ENCODE measurements at regions not wholly inside any gene's neighbourhood (a gene's known extent, or its start where the extent isn't known, plus 50 kb on each side); places are given as distances from the start of the nearest gene placed in this dataset.

- DNase-seq, result no peak
Measured at GRCh38 chr9:109830545-109830944, 50.5 kb downstream of the PALM2AKAP2 start.

- no peak for DNase-seq
Measured at GRCh38 chr9:109831998-109832658, 52.1 kb downstream of the PALM2AKAP2 start.

- no peak for DNase-seq
Measured at GRCh38 chr9:109834855-109835254, 54.9 kb downstream of the PALM2AKAP2 start.

GRCh38 chr9:109843641-109844040 is 63.6 kb downstream of the PALM2AKAP2 start:
- DNase-seq, result no peak

- no peak for DNase-seq
Measured at GRCh38 chr9:109845226-109845625, 65.2 kb downstream of the PALM2AKAP2 start.

GRCh38 chr9:109846776-109847175 is 66.8 kb downstream of the PALM2AKAP2 start:
- DNase-seq, result no peak

GRCh38 chr9:109852556-109852955 is 72.6 kb downstream of the PALM2AKAP2 start:
- DNase-seq, result no peak

- no peak for DNase-seq
Measured at GRCh38 chr9:109855540-109855939, 75.5 kb downstream of the PALM2AKAP2 start.

- no peak for DNase-seq
Measured at GRCh38 chr9:109856785-109857184, 76.8 kb downstream of the PALM2AKAP2 start.

GRCh38 chr9:109857336-109857735 is 77.3 kb downstream of the PALM2AKAP2 start:
- no peak for DNase-seq

- DNase-seq, result no peak
Measured at GRCh38 chr9:109859447-109859846, 79.4 kb downstream of the PALM2AKAP2 start.

GRCh38 chr9:109860521-109860920 is 80.5 kb downstream of the PALM2AKAP2 start:
- DNase-seq, result no peak

GRCh38 chr9:109861499-109861898 is 81.5 kb downstream of the PALM2AKAP2 start:
- DNase-seq, result no peak

GRCh38 chr9:109861918-109862317 is 81.9 kb downstream of the PALM2AKAP2 start:
- DNase-seq, result no peak

GRCh38 chr9:109862452-109862851 is 82.5 kb downstream of the PALM2AKAP2 start:
- no peak for DNase-seq

GRCh38 chr9:109863961-109864360 is 84.0 kb downstream of the PALM2AKAP2 start:
- DNase-seq, result no peak

GRCh38 chr9:109865521-109865920 is 85.5 kb downstream of the PALM2AKAP2 start:
- DNase-seq, result no peak

- DNase-seq, result no peak
Measured at GRCh38 chr9:109868207-109868606, 88.2 kb downstream of the PALM2AKAP2 start.

- no peak for DNase-seq
Measured at GRCh38 chr9:109868722-109869121, 88.7 kb downstream of the PALM2AKAP2 start.

GRCh38 chr9:109870365-109870764 is 90.4 kb downstream of the PALM2AKAP2 start:
- DNase-seq, result no peak

GRCh38 chr9:109872901-109873300 is 92.9 kb downstream of the PALM2AKAP2 start:
- no peak for DNase-seq

GRCh38 chr9:109875495-109876129 is 95.6 kb downstream of the PALM2AKAP2 start:
- DNase-seq, result no peak

GRCh38 chr9:109880276-109881169 is 100.5 kb downstream of the PALM2AKAP2 start:
- peak in 1 of 2 donors; percentile 34 for DNase-seq

GRCh38 chr9:109883623-109884022 is 103.6 kb downstream of the PALM2AKAP2 start:
- no peak for DNase-seq

All from CD4-positive, alpha-beta T cell treated with Interferon alpha-2 for 1 hour (primary cell).